Tibial artery (tissue), 4 donors: ENCODE measurements at regions not wholly inside any gene's neighbourhood (a gene's known extent, or its start where the extent isn't known, plus 50 kb on each side); places are given as distances from the start of the nearest gene placed in this dataset.

Experiments
- DNase-seq, 2 donors: peaks; one replicate each; pipeline ENCODE4 v3.0.0-alpha.2; 2019
- H3K27ac ChIP-seq, 2 donors: fragments of 200-600 bp; sonication (generic) in 1 of 2; 1 replicate in 1 of 2; 2 replicates in 1 of 2; pipeline ENCODE4 v1.5.1; 2018 to 2019; ENCODE audit warnings: mild to moderate bottlenecking in 1 of 2
- H3K27me3 ChIP-seq, 2 donors: fragments of 200-600 bp; sonication (generic) in 1 of 2; one replicate each; pipeline versions ENCODE4 v1.5.1 to v1.6.0; 2016 to 2019
- H3K36me3 ChIP-seq, 3 donors: fragments of 200-600 bp; sonication (generic) in 2 of 3; one replicate each; pipeline ENCODE4 v1.5.1; 2016 to 2019; ENCODE audit warnings: mild to moderate bottlenecking in 2 of 3
- H3K4me1 ChIP-seq, 4 donors: fragments of 200-600 bp; sonication (generic) in 2 of 4; 1 replicate in 3 of 4; 2 replicates in 1 of 4; pipeline ENCODE4 v1.5.1; 2016 to 2019
- H3K4me3 ChIP-seq, 2 donors: fragments of 200-600 bp; sonication (generic) in 1 of 2; 1 replicate in 1 of 2; 2 replicates in 1 of 2; pipeline ENCODE4 v1.5.1; 2018 to 2019; ENCODE audit warnings: mild to moderate bottlenecking in 2 of 2
- H3K9me3 ChIP-seq, 3 donors: fragments of 200-600 bp; sonication (generic) in 1 of 3; one replicate each; pipeline ENCODE4 v1.5.1; 2016 to 2019
- intact Hi-C: fragments of 100-400 bp; cut with DNase I; formaldehyde crosslinking; loops from one replicate; pipeline ENCODE4 v1.15.0; 2023; ENCODE audit warnings: low total_unique reads
- TF ChIP-seq, protein P1 (sequence below), 2 experiments: fragments of 200-600 bp in 1 of 2; fragments of 450-650 bp in 1 of 2; IDR thresholded peaks; one replicate each; pipeline ENCODE4 v1.5.1; 2017 to 2019; ENCODE audit warnings: antibody characterized with exemption in 2 of 2, mild to moderate bottlenecking in 1 of 2, moderate library complexity in 1 of 2

GRCh38 chr3:3606321-3606720 is 192.9 kb upstream of the LRRN1 start:
- Histone ChIP-seq H3K4me3 (no peak overlapping the region), H3K4me1 (no peaks in the 10 kb centered on the region), H3K27me3 (no peaks in the 10 kb centered on the region), H3K9me3 (no peaks in the 10 kb centered on the region), H3K36me3 (no peaks in the 10 kb centered on the region), H3K27ac (no peak overlapping the region)
- intact Hi-C loops = no loop called here
- DNase-seq = no peak
- TF ChIP-seq, protein P1, sequence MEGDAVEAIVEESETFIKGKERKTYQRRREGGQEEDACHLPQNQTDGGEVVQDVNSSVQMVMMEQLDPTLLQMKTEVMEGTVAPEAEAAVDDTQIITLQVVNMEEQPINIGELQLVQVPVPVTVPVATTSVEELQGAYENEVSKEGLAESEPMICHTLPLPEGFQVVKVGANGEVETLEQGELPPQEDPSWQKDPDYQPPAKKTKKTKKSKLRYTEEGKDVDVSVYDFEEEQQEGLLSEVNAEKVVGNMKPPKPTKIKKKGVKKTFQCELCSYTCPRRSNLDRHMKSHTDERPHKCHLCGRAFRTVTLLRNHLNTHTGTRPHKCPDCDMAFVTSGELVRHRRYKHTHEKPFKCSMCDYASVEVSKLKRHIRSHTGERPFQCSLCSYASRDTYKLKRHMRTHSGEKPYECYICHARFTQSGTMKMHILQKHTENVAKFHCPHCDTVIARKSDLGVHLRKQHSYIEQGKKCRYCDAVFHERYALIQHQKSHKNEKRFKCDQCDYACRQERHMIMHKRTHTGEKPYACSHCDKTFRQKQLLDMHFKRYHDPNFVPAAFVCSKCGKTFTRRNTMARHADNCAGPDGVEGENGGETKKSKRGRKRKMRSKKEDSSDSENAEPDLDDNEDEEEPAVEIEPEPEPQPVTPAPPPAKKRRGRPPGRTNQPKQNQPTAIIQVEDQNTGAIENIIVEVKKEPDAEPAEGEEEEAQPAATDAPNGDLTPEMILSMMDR (IDR thresholded peaks at IDR 0.05) = no peak

DNA sequence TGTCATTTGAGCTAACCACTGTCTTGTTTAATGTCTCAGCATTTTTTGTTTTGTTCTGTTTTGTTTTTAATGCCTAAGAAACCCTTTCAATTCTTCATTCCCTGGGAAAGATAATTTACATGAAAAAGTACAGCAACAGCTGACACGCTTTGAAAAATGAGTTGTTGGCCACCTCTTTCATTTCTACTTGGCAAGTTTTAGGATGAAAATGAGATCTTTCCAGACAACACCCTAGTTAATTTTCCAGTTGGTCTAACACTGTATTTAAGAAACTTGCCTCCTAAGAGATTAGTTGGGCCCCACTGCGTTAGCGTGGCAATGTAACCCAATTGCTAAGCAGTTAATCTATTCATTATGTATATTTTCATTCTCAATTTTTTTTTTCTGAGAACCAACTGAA is 194.0 kb upstream of the LRRN1 start:
- no peaks in the 10 kb centered on the region for H3K27me3 ChIP-seq
- H3K36me3 ChIP-seq = no peaks in the 10 kb centered on the region
- no peak overlapping the region for H3K27ac ChIP-seq
- H3K4me3 ChIP-seq = no peak overlapping the region
- DNase-seq = no peak
- intact Hi-C loops = no loop called here
- H3K9me3 ChIP-seq = no peaks in the 10 kb centered on the region
- no peaks in the 10 kb centered on the region for H3K4me1 ChIP-seq
- TF ChIP-seq, protein P1 (IDR thresholded peaks at IDR 0.05) = no peak

DNA sequence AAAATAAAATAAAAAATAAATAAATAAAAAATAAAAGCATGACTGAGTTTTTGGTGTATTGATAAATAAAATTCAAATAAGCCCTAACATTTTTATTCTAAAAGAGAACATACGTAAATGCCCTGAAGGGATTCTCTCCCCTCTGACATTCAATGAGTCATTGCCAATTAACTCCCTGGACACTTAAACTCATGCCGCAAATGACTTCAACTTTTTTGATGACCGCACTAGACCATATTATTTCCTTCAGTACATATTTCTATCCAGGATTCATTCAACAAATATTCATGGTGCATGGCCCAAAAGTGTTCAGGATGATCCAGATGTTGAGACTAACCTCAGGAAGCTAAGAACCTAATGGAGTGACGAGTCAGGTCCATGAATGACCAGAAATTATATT is 195.9 kb upstream of the LRRN1 start:
- no peak overlapping the region for H3K4me3 ChIP-seq
- H3K27me3 ChIP-seq = no peaks in the 10 kb centered on the region
- H3K36me3 ChIP-seq = no peaks in the 10 kb centered on the region
- no peaks in the 10 kb centered on the region for H3K9me3 ChIP-seq
- no peaks in the 10 kb centered on the region for H3K4me1 ChIP-seq
- TF ChIP-seq, protein P1 (IDR thresholded peaks at IDR 0.05) = no peak
- no peak for DNase-seq
- no peak overlapping the region for H3K27ac ChIP-seq
- intact Hi-C loops = no loop called here

GRCh38 chr3:3600665-3601340 is 198.4 kb upstream of the LRRN1 start:
- no peak for DNase-seq
- Histone ChIP-seq H3K27ac (no peak overlapping the region), H3K4me1 (no peaks in the 10 kb centered on the region), H3K36me3 (no peaks in the 10 kb centered on the region), H3K4me3 (no peak overlapping the region), H3K9me3 (no peaks in the 10 kb centered on the region), H3K27me3 (no peaks in the 10 kb centered on the region)
- intact Hi-C loops = no loop called here
- TF ChIP-seq, protein P1 (IDR thresholded peaks at IDR 0.05) = no peak

DNA sequence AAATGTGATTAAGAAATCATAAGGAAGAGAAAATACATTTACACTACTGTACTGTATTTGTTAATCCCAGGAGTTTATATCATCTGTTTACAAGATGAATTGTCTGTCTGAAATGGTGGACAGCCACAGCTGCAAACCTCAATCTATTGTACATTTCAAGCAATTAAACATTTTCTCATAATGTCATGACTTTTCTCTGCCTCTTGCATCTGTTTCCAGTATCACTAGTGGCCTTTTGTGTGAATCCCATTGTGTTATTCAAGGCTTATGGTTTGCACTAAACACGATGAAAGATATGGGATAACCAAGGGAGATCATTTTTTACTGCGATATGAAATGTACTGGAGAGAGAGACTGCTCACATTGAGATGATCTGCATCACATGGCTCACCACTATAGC is 200.2 kb upstream of the LRRN1 start:
- no peak overlapping the region for H3K4me3 ChIP-seq

More for the DNA sequence above, 200.2 kb upstream of the LRRN1 start:
- Histone ChIP-seq H3K36me3 (no peaks in the 10 kb centered on the region), H3K27me3 (no peaks in the 10 kb centered on the region), H3K4me1 (no peaks in the 10 kb centered on the region), H3K27ac (no peak overlapping the region), H3K9me3 (no peaks in the 10 kb centered on the region)
- DNase-seq = no peak
- intact Hi-C loops = no loop called here
- TF ChIP-seq, protein P1 (IDR thresholded peaks at IDR 0.05) = no peak
